GM12878 (cell line): ENCODE measurements at regions not wholly inside any gene's neighbourhood (a gene's known extent, or its start where the extent isn't known, plus 50 kb on each side); places are given as distances from the start of the nearest gene placed in this dataset.

Experiments used
- ATAC-seq: fragments of 200-7000 bp; cut with Tn5 transposase; 3 replicates; pipeline ENCODE4 v1.9.1; 2020; ENCODE audit warnings: mild to moderate bottlenecking, moderate library complexity
- BruUV-seq: library from RNA; stranded (reverse); fragments of 400-500 nt; replicated peaks from 2 replicates; lab custom pipeline; 2021; lab: Mats Ljungman, UMichigan
- CTCF ChIA-PET: fragments of 300-600 bp; sonication (Branson Sonifier 250); formaldehyde crosslinking; extraction: SDS; loops from one replicate; lab custom pipeline; 2021; ENCODE audit warnings: inconsistent platforms; lab: Yijun Ruan, JAX
- POLR2A ChIA-PET: fragments of 350-600 bp; formaldehyde crosslinking; extraction: SDS; loops from one replicate; lab custom pipeline; 2021; ENCODE audit warnings: inconsistent platforms; lab: Charles Lee
- RAD21 ChIA-PET: fragments of 300-600 bp; sonication (Branson Sonifier 250); formaldehyde crosslinking; loops from one replicate; lab custom pipeline; 2023; ENCODE audit warnings: antibody characterized with exemption; ENCODE audit not compliant: unreplicated experiment; lab: Charles Lee
- SMC1A ChIA-PET: fragments of 300-600 bp; sonication (Branson Sonifier 250); formaldehyde crosslinking; loops from one replicate; lab custom pipeline; 2023; ENCODE audit not compliant: unreplicated experiment, uncharacterized antibody; lab: Charles Lee
- DNase-seq: peaks from one replicate; pipeline ENCODE4 v3.0.0-alpha.2; 2011; ENCODE audit warnings: low read depth, low spot score
- FAIRE-seq: peaks from 3 replicates; lab custom pipeline; 2011; peaks lifted over from hg19 to GRCh38; lab: Jason Lieb, UNC
- H2AFZ ChIP-seq: 2 replicates; pipeline ENCODE4 v1.6.0; 2011; ENCODE audit warnings: low read depth, low read length, control low read depth; ENCODE audit not compliant: control insufficient read depth
- H3K27ac ChIP-seq: 2 replicates; pipeline ENCODE4 v1.5.1; 2011; ENCODE audit warnings: control low read depth; ENCODE audit not compliant: control insufficient read depth, insufficient read depth
- H3K27me3 ChIP-seq, 2 experiments: replicated peaks in 1 of 2; 2 replicates each; pipeline versions ENCODE4 v1.6.0 to v1.6.1; 2011; ENCODE audit warnings: low read length in 1 of 2; ENCODE audit not compliant: control insufficient read depth in 2 of 2, insufficient read depth in 2 of 2
- H3K36me3 ChIP-seq, 2 experiments: 2 replicates each; pipeline ENCODE4 v1.5.1; 2011; ENCODE audit warnings: low read length in 1 of 2; ENCODE audit not compliant: control insufficient read depth in 2 of 2, insufficient read depth in 2 of 2
- H3K4me1 ChIP-seq: 2 replicates; pipeline ENCODE4 v1.6.1; 2011; ENCODE audit warnings: mild to moderate bottlenecking, low read length, moderate library complexity, mixed read lengths; ENCODE audit not compliant: control insufficient read depth, insufficient read depth
- H3K4me2 ChIP-seq: 2 replicates; pipeline ENCODE4 v1.6.0; 2011; ENCODE audit warnings: control low read depth; ENCODE audit not compliant: control insufficient read depth, insufficient read depth
- H3K4me3 ChIP-seq: fragments of 200-600 bp; sonication (generic); 2 replicates; pipeline ENCODE4 v1.5.1; 2016
- H3K79me2 ChIP-seq: 2 replicates; pipeline ENCODE4 v1.6.0; 2011; ENCODE audit warnings: low read length; ENCODE audit not compliant: control insufficient read depth, insufficient read depth
- H3K9ac ChIP-seq: 2 replicates; pipeline ENCODE4 v1.8.0; 2011; ENCODE audit warnings: low read length, control low read depth, mixed read lengths; ENCODE audit not compliant: control insufficient read depth, insufficient read depth
- H3K9me3 ChIP-seq: replicated peaks from 3 replicates; pipeline ENCODE4 v1.5.1; 2011; ENCODE audit warnings: mild to moderate bottlenecking, low read length; ENCODE audit not compliant: control insufficient read depth, insufficient read depth
- H4K20me1 ChIP-seq: 2 replicates; pipeline ENCODE4 v1.6.0; 2011; ENCODE audit not compliant: control insufficient read depth, insufficient read depth
- ATF2 ChIP-seq: IDR thresholded peaks from 2 replicates; pipeline ENCODE4 v1.6.1; 2012; ENCODE audit warnings: low read length, inconsistent platforms
- CTCF ChIP-seq, 3 experiments: IDR thresholded peaks in 2 of 3; conservative IDR thresholded peaks in 1 of 3; 2 replicates each; pipeline ENCODE4 v1.5.1; 2011; ENCODE audit warnings: low read depth in 3 of 3, low read length in 3 of 3, mild to moderate bottlenecking in 3 of 3, control low read depth in 2 of 3, moderate library complexity in 2 of 3, inconsistent platforms in 1 of 3, mixed read lengths in 1 of 3; ENCODE audit not compliant: control insufficient read depth in 2 of 3, insufficient read depth in 1 of 3; ENCODE audit errors: extremely low read depth in 1 of 3
- ELK1 ChIP-seq: IDR thresholded peaks from 2 replicates; pipeline ENCODE4 v1.6.1; 2012; ENCODE audit warnings: low read depth, low read length, improper control_type of control experiment
- HDGF ChIP-seq: fragments of 450-650 bp; IDR thresholded peaks from 2 replicates; pipeline ENCODE4 v1.6.1; 2016; ENCODE audit warnings: antibody characterized with exemption
- IRF5 ChIP-seq: fragments of 450-650 bp; IDR thresholded peaks from 2 replicates; pipeline ENCODE4 v1.6.1; 2017; ENCODE audit warnings: borderline replicate concordance
- NFXL1 ChIP-seq: fragments of 450-650 bp; IDR thresholded peaks from 2 replicates; pipeline ENCODE4 v1.6.1; 2017; ENCODE audit warnings: antibody characterized with exemption, mild to moderate bottlenecking, borderline replicate concordance
- PKNOX1 ChIP-seq: fragments of 450-650 bp; IDR thresholded peaks from 2 replicates; pipeline ENCODE4 v1.6.1; 2016; ENCODE audit warnings: mild to moderate bottlenecking
- PML ChIP-seq: IDR thresholded peaks from 2 replicates; pipeline ENCODE4 v1.6.1; 2012; ENCODE audit warnings: low read length, inconsistent platforms
- SKIL ChIP-seq: fragments of 450-650 bp; IDR thresholded peaks from 2 replicates; pipeline ENCODE4 v1.6.1; 2017; ENCODE audit warnings: mild to moderate bottlenecking, low read depth, inconsistent platforms; ENCODE audit not compliant: poor library complexity, severe bottlenecking
- SMAD5 ChIP-seq: IDR thresholded peaks from 2 replicates; pipeline ENCODE4 v1.6.1; 2016; ENCODE audit warnings: antibody characterized with exemption, low read depth
- YBX1 ChIP-seq: fragments of 450-650 bp; IDR thresholded peaks from 2 replicates; pipeline ENCODE4 v1.6.1; 2016; ENCODE audit warnings: antibody characterized with exemption
- YY1 ChIP-seq: IDR thresholded peaks from 2 replicates; pipeline ENCODE4 v1.6.1; 2011; ENCODE audit warnings: low read depth, mild to moderate bottlenecking, low read length
- ZBED1 ChIP-seq: IDR thresholded peaks from 2 replicates; pipeline ENCODE4 v1.6.1; 2016; ENCODE audit warnings: borderline replicate concordance
- WGBS: methylation state at CpG from one replicate; pipeline ENCODE4 v1.1.6; 2016; ENCODE audit warnings: low lambda C conversion rate; ENCODE audit not compliant: insufficient replicate concordance, insufficient coverage; ENCODE audit errors: missing lambda C conversion rate; 5-methylcytosine and 5-hydroxymethylcytosine counted together
- in situ Hi-C: fragments of 300-500 bp; cut with MboI; formaldehyde crosslinking; loops from 9 replicates; pipeline ENCODE4 v1.14.3; 2018; ENCODE audit warnings: mixed read lengths
- intact Hi-C: fragments of 100-400 bp; cut with micrococcal nuclease; formaldehyde crosslinking; loops from one replicate; pipeline ENCODE4 v1.14.2; 2022; ENCODE audit not compliant: unreplicated experiment

GRCh38 chr12:3363608-3364007, 127.4 kb upstream of the PRMT8 start (continued):
- TF ChIP-seq ATF2 (no peak), YY1 (no peak)

GRCh38 chr12:3364226-3364625, 126.8 kb upstream of the PRMT8 start:
- intact Hi-C loops (no loop called here), in situ Hi-C loops (no loop called here)
- Histone ChIP-seq H3K27ac (no peak overlapping the region), H3K9ac (no peak overlapping the region), H2AFZ (no peak overlapping the region), H3K4me3 (no peak overlapping the region), H3K9me3 (no peaks in the 10 kb centered on the region), H3K36me3 (no peaks in the 10 kb centered on the region), H3K79me2 (no peaks in the 10 kb centered on the region), H3K4me2 (no peak overlapping the region), H3K4me1 (0 out of 2 replicates have a peak, but pooled peaks cover 3% of the 10 kb centered on the region), H3K27me3 (peaks cover 5 to 10% of the 10 kb centered on the region in 2 experiments; a peak in 3 of 4 replicates), H4K20me1 (no peaks in the 10 kb centered on the region)
- WGBS, result 45% methylated on average over 5 of the region's 5 CpGs
- RAD21 ChIA-PET, result no interaction called here
- CTCF ChIA-PET, result interaction anchor here (0.7 kb wide), 1 partner anchor 36 kb away, joined by 3 read pairs; no protein-coding TSS in a partner anchor
- ATAC-seq (no peak), DNase-seq (no peak), FAIRE-seq (no peak)
- POLR2A ChIA-PET, result no interaction called here
- no TSS peak for BruUV-seq
- SMC1A ChIA-PET, result no interaction called here
- TF ChIP-seq YBX1 (no peak), PKNOX1 (no peak), HDGF (no peak), PML (no peak), ZBED1 (no peak), ELK1 (no peak), SKIL (no peak), YY1 (no peak), NFXL1 (no peak), CTCF (IDR thresholded peaks at IDR 0.05 in 2 of 3, conservative IDR thresholded peaks at IDR 0.05 in 1 of 3; ENCODE audit: control insufficient read depth in 2 of 3, extremely low read depth in 1 of 3, insufficient read depth in 1 of 3, low read depth in 3 of 3, low read length in 3 of 3) (no peak), IRF5 (no peak), SMAD5 (no peak)
